ENCODE measurements at regions not wholly inside any gene's neighbourhood (a gene's known extent, or its start where the extent isn't known, plus 50 kb on each side); places are given as distances from the start of the nearest gene placed in this dataset.

- DNase-seq: no peak
Measured at GRCh38 chr12:130017591-130018449, 114.0 kb upstream of the TMEM132D start.

- no peak for DNase-seq
Measured at GRCh38 chr12:130018614-130019013, 114.8 kb upstream of the TMEM132D start.

GRCh38 chr12:130026608-130027176 is 122.9 kb upstream of the TMEM132D start:
- DNase-seq: no peak

- no peak for DNase-seq
Measured at GRCh38 chr12:130027798-130028197, 124.0 kb upstream of the TMEM132D start.

- DNase-seq: no peak
Measured at GRCh38 chr12:130029151-130029550, 125.3 kb upstream of the TMEM132D start.

GRCh38 chr12:130031041-130031440 is 127.2 kb upstream of the TMEM132D start:
- DNase-seq: no peak

- no peak for DNase-seq
Measured at GRCh38 chr12:130031571-130032189, 127.9 kb upstream of the TMEM132D start.

GRCh38 chr12:130041983-130042812 is 120.1 kb upstream of the FZD10 start:
- no peak for DNase-seq

- DNase-seq: no peak
Measured at GRCh38 chr12:130043685-130044406, 118.4 kb upstream of the FZD10 start.

GRCh38 chr12:130044991-130045621 is 117.2 kb upstream of the FZD10 start:
- DNase-seq: peak; percentile 53

- DNase-seq: no peak
Measured at GRCh38 chr12:130049666-130050065, 112.6 kb upstream of the FZD10 start.

- no peak for DNase-seq
Measured at GRCh38 chr12:130051900-130052299, 110.4 kb upstream of the FZD10 start.

- no peak for DNase-seq
Measured at GRCh38 chr12:130053651-130054069, 108.6 kb upstream of the FZD10 start.

GRCh38 chr12:130054803-130055202 is 107.5 kb upstream of the FZD10 start:
- DNase-seq: no peak

- DNase-seq: no peak
Measured at GRCh38 chr12:130058926-130059472, 103.3 kb upstream of the FZD10 start.

GRCh38 chr12:130063866-130064265 is 98.4 kb upstream of the FZD10 start:
- DNase-seq: no peak

- no peak for DNase-seq
Measured at GRCh38 chr12:130064999-130065398, 97.3 kb upstream of the FZD10 start.

- DNase-seq: no peak
Measured at GRCh38 chr12:130066742-130067141, 95.5 kb upstream of the FZD10 start.

- DNase-seq: no peak
Measured at GRCh38 chr12:130068741-130069140, 93.5 kb upstream of the FZD10 start.

GRCh38 chr12:130070126-130070611 is 92.1 kb upstream of the FZD10 start:
- DNase-seq: peak; percentile 81

GRCh38 chr12:130073721-130074120 is 88.5 kb upstream of the FZD10 start:
- no peak for DNase-seq

Data from right kidney (tissue), 1 donor.